SK-N-SH (cell line): ENCODE measurements at regions not wholly inside any gene's neighbourhood (a gene's known extent, or its start where the extent isn't known, plus 50 kb on each side); places are given as distances from the start of the nearest gene placed in this dataset.

Experiments
- CTCF ChIA-PET: fragments of 300-600, 350-600 bp; formaldehyde crosslinking; extraction: SDS; loops from one replicate; lab custom pipeline; 2021; lab: Yijun Ruan, JAX
- POLR2A ChIA-PET: fragments of 350-600 bp; sonication (Branson Sonifier 250); formaldehyde crosslinking; extraction: SDS; loops from one replicate; lab custom pipeline; 2020; ENCODE audit warnings: antibody characterized with exemption, inconsistent platforms; lab: Yijun Ruan, JAX
- DNase-seq: peaks from one replicate; pipeline ENCODE4 v3.0.0; 2012
- H2AFZ ChIP-seq: fragments of 200-600 bp; sonication (generic); 2 replicates; pipeline ENCODE4 v1.8.1; 2016; ENCODE audit warnings: antibody characterized with exemption, mild to moderate bottlenecking, low read depth
- H3F3A ChIP-seq: fragments of 200-600 bp; sonication (generic); replicated peaks from 2 replicates; pipeline ENCODE3; 2016; ENCODE audit warnings: antibody characterized with exemption, mild to moderate bottlenecking; ENCODE audit not compliant: insufficient read depth
- H3K27ac ChIP-seq, 2 experiments: fragments of 200-500 bp in 1 of 2; fragments of 200-600 bp in 1 of 2; sonication (Bioruptor generic) in 1 of 2; sonication (generic), shearing (Covaris generic) in 1 of 2; 2 replicates each; pipeline versions ENCODE4 v1.5.1 to v1.6.1; 2014 to 2016; ENCODE audit warnings: low read depth in 2 of 2, inconsistent platforms in 1 of 2, low read length in 1 of 2, mild to moderate bottlenecking in 1 of 2, mixed read lengths in 1 of 2
- H3K27me3 ChIP-seq: fragments of 200-600 bp; sonication (generic), shearing (Covaris generic); 2 replicates; pipeline ENCODE4 v1.6.1; 2016; ENCODE audit warnings: mixed run types; ENCODE audit not compliant: insufficient read depth
- H3K36me3 ChIP-seq, 2 experiments: fragments of 200-500 bp in 1 of 2; fragments of 200-600 bp in 1 of 2; sonication (Bioruptor generic) in 1 of 2; sonication (generic) in 1 of 2; replicated peaks in 1 of 2; 2 replicates each; pipeline versions ENCODE3 to v1.5.1; 2014 to 2016; ENCODE audit warnings: low read length in 1 of 2, mild to moderate bottlenecking in 1 of 2; ENCODE audit not compliant: insufficient read depth in 2 of 2, control insufficient read depth in 1 of 2
- H3K4me1 ChIP-seq, 2 experiments: fragments of 200-500 bp in 1 of 2; fragments of 200-600 bp in 1 of 2; sonication (Bioruptor generic) in 1 of 2; sonication (generic), shearing (Covaris generic) in 1 of 2; 2 replicates each; pipeline versions ENCODE4 v1.5.1 to v1.6.1; 2014 to 2016; ENCODE audit warnings: low read depth in 1 of 2, low read length in 1 of 2, mixed run types in 1 of 2; ENCODE audit not compliant: insufficient read depth in 2 of 2, control insufficient read depth in 1 of 2
- H3K4me2 ChIP-seq: fragments of 200-600 bp; sonication (generic), shearing (Covaris generic); 2 replicates; pipeline ENCODE4 v1.6.1; 2017; ENCODE audit warnings: mixed run types
- H3K4me3 ChIP-seq, 2 experiments: fragments of 200-500 bp in 1 of 2; fragments of 200-600 bp in 1 of 2; sonication (Bioruptor generic) in 1 of 2; sonication (generic), shearing (Covaris generic) in 1 of 2; 2 replicates each; pipeline versions ENCODE4 v1.5.1 to v1.8.1; 2014 to 2016; ENCODE audit warnings: low read depth in 2 of 2, inconsistent platforms in 1 of 2, low read length in 1 of 2, mild to moderate bottlenecking in 1 of 2, mixed read lengths in 1 of 2, moderate library complexity in 1 of 2
- H3K79me2 ChIP-seq: fragments of 200-600 bp; sonication (generic); 2 replicates; pipeline ENCODE4 v1.8.1; 2017; ENCODE audit warnings: mild to moderate bottlenecking; ENCODE audit not compliant: insufficient read depth
- H3K9ac ChIP-seq: fragments of 200-600 bp; sonication (generic); 2 replicates; pipeline ENCODE4 v1.6.1; 2017; ENCODE audit warnings: mixed run types
- H3K9me2 ChIP-seq: fragments of 200-600 bp; sonication (generic); 2 replicates; pipeline ENCODE4 v1.6.1; 2017; ENCODE audit warnings: mixed run types
- H3K9me3 ChIP-seq: fragments of 200-600 bp; sonication (generic); 2 replicates; pipeline ENCODE4 v1.6.1; 2017; ENCODE audit warnings: mixed run types, mild to moderate bottlenecking, moderate library complexity
- H4K20me1 ChIP-seq: fragments of 200-600 bp; sonication (generic); 2 replicates; pipeline ENCODE4 v1.6.1; 2017; ENCODE audit warnings: mild to moderate bottlenecking, mixed run types; ENCODE audit not compliant: insufficient read depth
- GATA2 ChIP-seq: sonication (generic); formaldehyde crosslinking; IDR thresholded peaks from 2 replicates; pipeline ENCODE4 v1.5.0; 2020; ENCODE audit warnings: mild to moderate bottlenecking, missing genetic modification reagents
- RAD21 ChIP-seq: IDR thresholded peaks from 2 replicates; pipeline ENCODE4 v1.6.1; 2012; ENCODE audit warnings: mild to moderate bottlenecking, low read length
- SIN3A ChIP-seq: IDR thresholded peaks from 2 replicates; pipeline ENCODE4 v1.6.1; 2012; ENCODE audit warnings: low read depth, mild to moderate bottlenecking, low read length, moderate library complexity, borderline replicate concordance
- SMC3 ChIP-seq: IDR thresholded peaks from 2 replicates; pipeline ENCODE4 v1.6.1; 2012; ENCODE audit warnings: low read depth, low read length, improper control_type of control experiment
- WGBS: methylation state at CpG from one replicate; pipeline ENCODE4 v1.1.6; 2017; ENCODE audit warnings: low lambda C conversion rate; 5-methylcytosine and 5-hydroxymethylcytosine counted together
- TF ChIP-seq, protein P1 (sequence below): fragments of 150-350 bp; IDR thresholded peaks from 2 replicates; pipeline ENCODE4 v1.6.1; 2016; ENCODE audit warnings: mild to moderate bottlenecking, low read depth, low read length
- TF ChIP-seq, protein P2 (sequence below): IDR thresholded peaks from 2 replicates; pipeline ENCODE4 v1.4.0; 2012; ENCODE audit warnings: low read depth
- TF ChIP-seq, protein P3 (sequence below): fragments of 200-600 bp; sonication (generic); IDR thresholded peaks from 2 replicates; pipeline ENCODE4 v1.6.1; 2017; ENCODE audit warnings: antibody characterized with exemption, mild to moderate bottlenecking, moderate library complexity

DNA sequence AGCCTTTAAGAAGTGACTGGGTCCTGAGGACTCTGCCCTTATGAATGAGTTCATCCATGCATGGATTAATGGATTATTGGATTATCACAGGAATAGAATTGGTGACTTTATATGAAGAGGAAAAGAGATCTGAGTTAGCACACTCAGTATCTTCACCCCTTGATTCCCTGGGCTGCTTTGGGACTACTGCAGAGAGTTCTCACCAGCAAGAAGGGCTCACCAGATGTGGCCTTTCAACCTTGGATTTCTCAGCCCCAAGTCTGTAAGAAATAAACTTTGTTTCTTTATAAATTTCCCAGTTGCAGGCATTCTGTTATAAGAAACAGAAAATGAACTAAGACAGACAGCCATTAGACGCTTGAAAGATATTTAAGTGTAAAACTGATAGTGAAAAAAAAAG lies 509.2 kb downstream of the FLRT2 start:
- CTCF ChIA-PET = interaction anchor here (1.2 to 2.1 kb wide), 7 partner anchors 8 to 34 kb away, joined by 3 to 7 read pairs (median 4); no protein-coding TSS in a partner anchor
- 23% methylated on average over 1 of the region's 1 CpG for WGBS
- TF ChIP-seq RAD21 (no peak), GATA2 (CRISPR knock-in tag) (no peak)
- TF ChIP-seq, protein P1, sequence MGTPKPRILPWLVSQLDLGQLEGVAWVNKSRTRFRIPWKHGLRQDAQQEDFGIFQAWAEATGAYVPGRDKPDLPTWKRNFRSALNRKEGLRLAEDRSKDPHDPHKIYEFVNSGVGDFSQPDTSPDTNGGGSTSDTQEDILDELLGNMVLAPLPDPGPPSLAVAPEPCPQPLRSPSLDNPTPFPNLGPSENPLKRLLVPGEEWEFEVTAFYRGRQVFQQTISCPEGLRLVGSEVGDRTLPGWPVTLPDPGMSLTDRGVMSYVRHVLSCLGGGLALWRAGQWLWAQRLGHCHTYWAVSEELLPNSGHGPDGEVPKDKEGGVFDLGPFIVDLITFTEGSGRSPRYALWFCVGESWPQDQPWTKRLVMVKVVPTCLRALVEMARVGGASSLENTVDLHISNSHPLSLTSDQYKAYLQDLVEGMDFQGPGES = no peak
- TF ChIP-seq, protein P2, sequence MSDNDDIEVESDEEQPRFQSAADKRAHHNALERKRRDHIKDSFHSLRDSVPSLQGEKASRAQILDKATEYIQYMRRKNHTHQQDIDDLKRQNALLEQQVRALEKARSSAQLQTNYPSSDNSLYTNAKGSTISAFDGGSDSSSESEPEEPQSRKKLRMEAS = no peak
- no peak overlapping the region for H3K27ac ChIP-seq
- no peaks in the 10 kb centered on the region for H4K20me1 ChIP-seq
- no peaks in the 10 kb centered on the region for H3K4me1 ChIP-seq
- H3K9me2 ChIP-seq = no peaks in the 10 kb centered on the region
- H3F3A ChIP-seq = no peaks in the 10 kb centered on the region
- no peaks in the 10 kb centered on the region for H3K79me2 ChIP-seq
- H3K4me3 ChIP-seq = no peak overlapping the region
- no peaks in the 10 kb centered on the region for H3K36me3 ChIP-seq
- no peak overlapping the region for H2AFZ ChIP-seq
- no peak overlapping the region for H3K9ac ChIP-seq
- no peaks in the 10 kb centered on the region for H3K9me3 ChIP-seq
- POLR2A ChIA-PET = no interaction called here
- no peaks in the 10 kb centered on the region for H3K27me3 ChIP-seq
- H3K4me2 ChIP-seq = no peak overlapping the region
- no peak for DNase-seq

DNA sequence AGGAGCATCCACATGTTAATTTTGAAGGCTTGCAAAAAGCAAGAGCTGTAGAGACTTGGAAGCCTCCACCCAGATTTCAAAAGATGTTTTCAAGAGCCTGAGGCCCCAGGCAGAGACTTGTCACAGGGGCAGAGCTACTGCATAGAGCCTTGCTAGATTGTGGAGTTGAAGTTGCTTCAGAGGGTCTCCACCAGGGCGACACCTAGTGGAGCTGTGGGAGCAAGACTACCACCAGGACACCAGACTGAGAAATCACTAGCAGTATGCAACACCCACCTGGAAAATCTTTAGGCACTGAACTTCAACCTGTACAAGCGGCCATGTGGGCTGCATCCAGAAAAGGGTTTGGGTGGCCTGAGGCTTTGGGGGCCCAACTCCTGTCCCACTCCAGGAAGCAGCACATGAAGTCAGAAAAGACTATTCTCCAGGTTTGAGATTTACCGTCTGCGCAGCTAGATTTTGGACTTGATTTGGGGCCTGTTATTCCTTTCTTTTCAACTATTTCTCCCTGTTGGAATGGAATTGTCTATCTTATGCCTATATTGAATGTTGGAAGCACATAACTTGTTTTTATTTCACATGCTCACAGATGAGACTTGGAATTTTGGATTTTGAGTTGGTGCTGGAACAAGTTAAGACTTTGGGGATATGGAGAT lies 508.6 kb downstream of the FLRT2 start:
- H2AFZ ChIP-seq = no peak overlapping the region

More for the DNA sequence above, 508.6 kb downstream of the FLRT2 start:
- Histone ChIP-seq H3K36me3 (no peaks in the 10 kb centered on the region), H3K27me3 (no peaks in the 10 kb centered on the region), H3K9me3 (no peaks in the 10 kb centered on the region), H3K4me1 (no peaks in the 10 kb centered on the region), H3K9me2 (no peaks in the 10 kb centered on the region), H3F3A (no peaks in the 10 kb centered on the region), H3K9ac (no peak overlapping the region), H4K20me1 (no peaks in the 10 kb centered on the region), H3K4me3 (no peak overlapping the region), H3K4me2 (no peak overlapping the region), H3K79me2 (no peaks in the 10 kb centered on the region), H3K27ac (no peak overlapping the region)
- peak; percentile 11 for DNase-seq
- TF ChIP-seq SIN3A (no peak), SMC3 (peak; percentile 60), RAD21 (peak; percentile 47)
- TF ChIP-seq, protein P1 = no peak
- TF ChIP-seq, protein P3, sequence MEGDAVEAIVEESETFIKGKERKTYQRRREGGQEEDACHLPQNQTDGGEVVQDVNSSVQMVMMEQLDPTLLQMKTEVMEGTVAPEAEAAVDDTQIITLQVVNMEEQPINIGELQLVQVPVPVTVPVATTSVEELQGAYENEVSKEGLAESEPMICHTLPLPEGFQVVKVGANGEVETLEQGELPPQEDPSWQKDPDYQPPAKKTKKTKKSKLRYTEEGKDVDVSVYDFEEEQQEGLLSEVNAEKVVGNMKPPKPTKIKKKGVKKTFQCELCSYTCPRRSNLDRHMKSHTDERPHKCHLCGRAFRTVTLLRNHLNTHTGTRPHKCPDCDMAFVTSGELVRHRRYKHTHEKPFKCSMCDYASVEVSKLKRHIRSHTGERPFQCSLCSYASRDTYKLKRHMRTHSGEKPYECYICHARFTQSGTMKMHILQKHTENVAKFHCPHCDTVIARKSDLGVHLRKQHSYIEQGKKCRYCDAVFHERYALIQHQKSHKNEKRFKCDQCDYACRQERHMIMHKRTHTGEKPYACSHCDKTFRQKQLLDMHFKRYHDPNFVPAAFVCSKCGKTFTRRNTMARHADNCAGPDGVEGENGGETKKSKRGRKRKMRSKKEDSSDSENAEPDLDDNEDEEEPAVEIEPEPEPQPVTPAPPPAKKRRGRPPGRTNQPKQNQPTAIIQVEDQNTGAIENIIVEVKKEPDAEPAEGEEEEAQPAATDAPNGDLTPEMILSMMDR = peak; percentile 77
- 50% methylated on average over 4 of the region's 4 CpGs for WGBS
- ChIA-PET CTCF (interaction anchor here (0.6 to 2.1 kb wide), 14 partner anchors 9 to 804 kb away, joined by 3 to 7 read pairs (median 3); no protein-coding TSS in a partner anchor), POLR2A (no interaction called here)
